Bronchial epithelial cell (primary cell): ENCODE measurements at regions not wholly inside any gene's neighbourhood (a gene's known extent, or its start where the extent isn't known, plus 50 kb on each side); places are given as distances from the start of the nearest gene placed in this dataset.

Experiments used
- DNase-seq: peaks from one replicate; pipeline ENCODE4 v3.0.0-alpha.2; 2010; ENCODE audit warnings: low read depth
- FAIRE-seq: peaks from 2 replicates; lab custom pipeline; 2011; peaks lifted over from hg19 to GRCh38; lab: Jason Lieb, UNC
- H3K27me3 ChIP-seq: 2 replicates; pipeline ENCODE4 v1.5.1; 2011; ENCODE audit warnings: low read length; ENCODE audit not compliant: control insufficient read depth, insufficient read depth
- H3K36me3 ChIP-seq: 2 replicates; pipeline ENCODE4 v1.5.1; 2011; ENCODE audit warnings: low read length; ENCODE audit not compliant: control insufficient read depth, insufficient read depth
- H3K4me3 ChIP-seq: 2 replicates; pipeline ENCODE4 v1.5.1; 2011; ENCODE audit warnings: mild to moderate bottlenecking, low read depth, low read length, control low read depth
- CTCF ChIP-seq: IDR thresholded peaks from 2 replicates; pipeline ENCODE4 v1.5.1; 2011; ENCODE audit warnings: mild to moderate bottlenecking, moderate library complexity, low read length, control low read depth, inconsistent platforms; ENCODE audit not compliant: insufficient read depth, severe bottlenecking

GRCh38 chr3:66885326-66886000 lies 112.6 kb upstream of the KBTBD8 start:
- FAIRE-seq (no peak), DNase-seq (peak; percentile 83)
- no peak overlapping the region for H3K4me3 ChIP-seq
- H3K36me3 ChIP-seq: no peaks in the 10 kb centered on the region
- H3K27me3 ChIP-seq: no peaks in the 10 kb centered on the region
- TF ChIP-seq CTCF: no peak

GRCh38 chr3:66889750-66890494 lies 108.2 kb upstream of the KBTBD8 start:
- Histone ChIP-seq H3K36me3 (no peaks in the 10 kb centered on the region), H3K27me3 (no peaks in the 10 kb centered on the region), H3K4me3 (no peak overlapping the region)
- FAIRE-seq: no peak
- no peak for DNase-seq
- no peak for TF ChIP-seq CTCF

- H3K4me3 ChIP-seq: no peak overlapping the region
- DNase-seq (no peak), FAIRE-seq (no peak)
- TF ChIP-seq CTCF: no peak
- no peaks in the 10 kb centered on the region for H3K27me3 ChIP-seq
- H3K36me3 ChIP-seq: no peaks in the 10 kb centered on the region
Measured at GRCh38 chr3:66898155-66898554, 100.0 kb upstream of the KBTBD8 start.

GRCh38 chr3:66904336-66904735 lies 93.8 kb upstream of the KBTBD8 start:
- FAIRE-seq (no peak), DNase-seq (no peak)
- no peak for TF ChIP-seq CTCF
- H3K27me3 ChIP-seq: no peaks in the 10 kb centered on the region
- H3K4me3 ChIP-seq: no peak overlapping the region
- no peaks in the 10 kb centered on the region for H3K36me3 ChIP-seq

- FAIRE-seq (no peak), DNase-seq (peak; percentile 8)
- no peaks in the 10 kb centered on the region for H3K36me3 ChIP-seq
- H3K4me3 ChIP-seq: no peak overlapping the region
- no peak for TF ChIP-seq CTCF
- H3K27me3 ChIP-seq: no peaks in the 10 kb centered on the region
Measured at GRCh38 chr3:66904831-66905493, 93.1 kb upstream of the KBTBD8 start.
